Esophagus (tissue), 2 donors: ENCODE measurements at regions not wholly inside any gene's neighbourhood (a gene's known extent, or its start where the extent isn't known, plus 50 kb on each side); places are given as distances from the start of the nearest gene placed in this dataset.

Experiments used
- H3K27ac ChIP-seq, 2 donors: one replicate each; pipeline ENCODE4 v1.5.1; 2013; ENCODE audit warnings: low read depth in 2 of 2, mild to moderate bottlenecking in 2 of 2, inconsistent platforms in 1 of 2, low read length in 1 of 2, moderate library complexity in 1 of 2
- H3K27me3 ChIP-seq, 2 donors: one replicate each; pipeline ENCODE4 v1.6.1; 2013; ENCODE audit warnings: low read length in 2 of 2, control low read depth in 1 of 2, mild to moderate bottlenecking in 1 of 2; ENCODE audit not compliant: insufficient read depth in 2 of 2, control insufficient read depth in 1 of 2
- H3K36me3 ChIP-seq, 2 donors: one replicate each; pipeline ENCODE4 v1.6.1; 2013; ENCODE audit warnings: low read length in 1 of 2; ENCODE audit not compliant: control insufficient read depth in 2 of 2, insufficient read depth in 2 of 2
- H3K4me1 ChIP-seq, 2 donors: one replicate each; pipeline ENCODE4 v1.6.1; 2013; ENCODE audit warnings: low read length in 1 of 2; ENCODE audit not compliant: control insufficient read depth in 2 of 2, insufficient read depth in 2 of 2
- H3K4me3 ChIP-seq, 2 donors: one replicate each; pipeline ENCODE4 v1.5.1; 2013; ENCODE audit warnings: low read length in 2 of 2, mild to moderate bottlenecking in 2 of 2, low read depth in 1 of 2, moderate library complexity in 1 of 2
- H3K9me3 ChIP-seq, 2 donors: one replicate each; pipeline ENCODE4 v1.6.1; 2013; ENCODE audit warnings: mild to moderate bottlenecking in 2 of 2, low read depth in 1 of 2, low read length in 1 of 2, moderate library complexity in 1 of 2; ENCODE audit not compliant: control insufficient read depth in 2 of 2, insufficient read depth in 1 of 2
- WGBS, 2 donors: extraction: QIAGEN DNeasy Blood & Tissue Kit; methylation state at CpG; one replicate each; pipeline ENCODE4 v1.1.7; 2013; 5-methylcytosine and 5-hydroxymethylcytosine counted together
- donor health status: healthy with polysubstance abuse.
- donor health status: Bipolar disorder and iron deficiency.

- WGBS, 2 donors: 15 to 37% methylated on average over 2 of the region's 2 CpGs
- no peak overlapping the region for H3K27ac ChIP-seq
These were observed 334.6 kb upstream of the CPEB2 start for GRCh38 chr4:14667624-14668151.

GRCh38 chr4:14668296-14668695, 334.0 kb upstream of the CPEB2 start:
- Histone ChIP-seq H3K36me3 (no peaks in the 10 kb centered on the region), H3K27ac (no peak overlapping the region), H3K4me1 (no peaks in the 10 kb centered on the region), H3K9me3 (no peaks in the 10 kb centered on the region), H3K27me3 (peaks cover 0 to 3% of the 10 kb centered on the region in 2 donors), H3K4me3 (no peak overlapping the region)
- WGBS, 2 donors: 51 to 68% methylated on average over 1 of the region's 1 CpG

More at GRCh38 chr4:14667624-14668151, 334.6 kb upstream of the CPEB2 start:
- no peaks in the 10 kb centered on the region for H3K9me3 ChIP-seq
- H3K4me1 ChIP-seq: no peaks in the 10 kb centered on the region
- H3K27me3 ChIP-seq: peaks cover 0 to 3% of the 10 kb centered on the region in 2 donors
- H3K36me3 ChIP-seq: no peaks in the 10 kb centered on the region
- no peak overlapping the region for H3K4me3 ChIP-seq

GRCh38 chr4:14669371-14669770, 332.9 kb upstream of the CPEB2 start:
- H3K9me3 ChIP-seq: no peaks in the 10 kb centered on the region
- WGBS, 2 donors: 87% methylated on average over 5 of the region's 5 CpGs
- H3K27me3 ChIP-seq: peaks cover 0 to 3% of the 10 kb centered on the region in 2 donors
- H3K36me3 ChIP-seq: no peaks in the 10 kb centered on the region
- H3K4me1 ChIP-seq: no peaks in the 10 kb centered on the region
- no peak overlapping the region for H3K4me3 ChIP-seq
- H3K27ac ChIP-seq: no peak overlapping the region

- Histone ChIP-seq H3K4me1 (no peaks in the 10 kb centered on the region), H3K9me3 (no peaks in the 10 kb centered on the region), H3K4me3 (no peak overlapping the region), H3K27ac (no peak overlapping the region), H3K36me3 (no peaks in the 10 kb centered on the region), H3K27me3 (peaks cover 0 to 3% of the 10 kb centered on the region in 2 donors)
- 57% methylated on average over 2 of the region's 2 CpGs for WGBS, 2 donors
These were observed 331.1 kb upstream of the CPEB2 start for GRCh38 chr4:14671146-14671545.

- H3K36me3 ChIP-seq: no peaks in the 10 kb centered on the region
- no peak overlapping the region for H3K4me3 ChIP-seq
- H3K27me3 ChIP-seq: peaks cover 0 to 2% of the 10 kb centered on the region in 2 donors
- H3K27ac ChIP-seq: no peak overlapping the region
- no peaks in the 10 kb centered on the region for H3K4me1 ChIP-seq
- WGBS, 2 donors: 71 to 74% methylated on average over 3 of the region's 3 CpGs
- H3K9me3 ChIP-seq: no peaks in the 10 kb centered on the region
These were observed 326.8 kb upstream of the CPEB2 start for GRCh38 chr4:14675279-14675985.

GRCh38 chr4:14679906-14680305, 322.4 kb upstream of the CPEB2 start:
- no peak overlapping the region for H3K27ac ChIP-seq
- no peaks in the 10 kb centered on the region for H3K4me1 ChIP-seq
- peaks cover 0 to 2% of the 10 kb centered on the region in 2 donors for H3K27me3 ChIP-seq
- H3K36me3 ChIP-seq: no peaks in the 10 kb centered on the region
- no peaks in the 10 kb centered on the region for H3K9me3 ChIP-seq
- 90 to 91% methylated on average over 5 of the region's 5 CpGs for WGBS, 2 donors
- H3K4me3 ChIP-seq: no peak overlapping the region

- H3K36me3 ChIP-seq: no peaks in the 10 kb centered on the region
- peaks cover 0 to 2% of the 10 kb centered on the region in 2 donors for H3K27me3 ChIP-seq
- H3K9me3 ChIP-seq: no peaks in the 10 kb centered on the region
- no peak overlapping the region for H3K4me3 ChIP-seq
- H3K27ac ChIP-seq: no peak overlapping the region
- no peaks in the 10 kb centered on the region for H3K4me1 ChIP-seq
- 79 to 90% methylated on average over 4 of the region's 4 CpGs for WGBS, 2 donors
These were observed 321.0 kb upstream of the CPEB2 start for GRCh38 chr4:14681330-14681729.

GRCh38 chr4:14693728-14694127, 308.6 kb upstream of the CPEB2 start:
- no peaks in the 10 kb centered on the region for H3K36me3 ChIP-seq
- no peak overlapping the region for H3K4me3 ChIP-seq
- H3K9me3 ChIP-seq: no peaks in the 10 kb centered on the region
- no peaks in the 10 kb centered on the region for H3K27me3 ChIP-seq
- no peak overlapping the region for H3K27ac ChIP-seq
- no peaks in the 10 kb centered on the region for H3K4me1 ChIP-seq

- Histone ChIP-seq H3K27ac (no peak overlapping the region), H3K36me3 (no peaks in the 10 kb centered on the region), H3K4me3 (no peak overlapping the region), H3K9me3 (no peaks in the 10 kb centered on the region), H3K4me1 (no peaks in the 10 kb centered on the region), H3K27me3 (no peaks in the 10 kb centered on the region)
- 63 to 66% methylated on average over 6 of the region's 6 CpGs for WGBS, 2 donors
These were observed 307.0 kb upstream of the CPEB2 start for GRCh38 chr4:14695095-14695845.
